Astrocyte (in vitro differentiated cells and primary cell): ENCODE measurements at regions not wholly inside any gene's neighbourhood (a gene's known extent, or its start where the extent isn't known, plus 50 kb on each side); places are given as distances from the start of the nearest gene placed in this dataset.
A peak's percentile ranks its signal among the peaks of the same experiment; 100 is the strongest.

ENCODE experiments used
- DNase-seq: peaks from one replicate; pipeline ENCODE4 v3.0.0-alpha.2; 2010; ENCODE audit warnings: low read depth
- FAIRE-seq: peaks from 2 replicates; lab custom pipeline; 2011; peaks lifted over from hg19 to GRCh38; lab: Jason Lieb, UNC
- H2AFZ ChIP-seq: 2 replicates; pipeline ENCODE4 v1.6.0; 2012; ENCODE audit warnings: low read depth, low read length, inconsistent platforms
- H3K27ac ChIP-seq: 2 replicates; pipeline ENCODE4 v1.5.1; 2011; ENCODE audit warnings: low read depth, low read length, inconsistent platforms
- H3K27me3 ChIP-seq: 2 replicates; pipeline ENCODE4 v1.6.0; 2011; ENCODE audit warnings: low read length, inconsistent platforms; ENCODE audit not compliant: insufficient read depth
- H3K36me3 ChIP-seq: 2 replicates; pipeline ENCODE4 v1.5.1; 2011; ENCODE audit warnings: low read length, inconsistent platforms; ENCODE audit not compliant: insufficient read depth
- H3K4me1 ChIP-seq: 2 replicates; pipeline ENCODE4 v1.5.1; 2011; ENCODE audit warnings: low read length, inconsistent platforms; ENCODE audit not compliant: insufficient read depth
- H3K4me2 ChIP-seq: 2 replicates; pipeline ENCODE4 v1.6.0; 2012; ENCODE audit warnings: low read length, inconsistent platforms
- H3K4me3 ChIP-seq: 2 replicates; pipeline ENCODE4 v1.5.1; 2011; ENCODE audit warnings: low read depth, mild to moderate bottlenecking, low read length, inconsistent platforms; ENCODE audit not compliant: insufficient read depth
- H3K79me2 ChIP-seq: 2 replicates; pipeline ENCODE4 v1.6.0; 2012; ENCODE audit warnings: mild to moderate bottlenecking, low read length, inconsistent platforms; ENCODE audit not compliant: insufficient read depth
- H3K9ac ChIP-seq: 2 replicates; pipeline ENCODE4 v1.6.0; 2012; ENCODE audit warnings: mild to moderate bottlenecking, low read length, inconsistent platforms
- H3K9me3 ChIP-seq: 2 replicates; pipeline ENCODE4 v1.5.1; 2012; ENCODE audit warnings: low read depth, mild to moderate bottlenecking, low read length, inconsistent platforms; ENCODE audit not compliant: insufficient read depth
- H4K20me1 ChIP-seq: 2 replicates; pipeline ENCODE4 v1.6.0; 2012; ENCODE audit warnings: low read length, inconsistent platforms; ENCODE audit not compliant: insufficient read depth
- H3K27ac Mint-ChIP-seq: one replicate; pipeline ENCODE4 v1.8.0; 2021; ENCODE audit warnings: mild to moderate bottlenecking, mixed read lengths; ENCODE audit not compliant: unreplicated experiment
- H3K27me3 Mint-ChIP-seq: one replicate; pipeline ENCODE4 v1.8.0; 2021; ENCODE audit warnings: low read depth, mixed read lengths; ENCODE audit not compliant: unreplicated experiment
- H3K36me3 Mint-ChIP-seq: one replicate; pipeline ENCODE4 v1.8.0; 2021; ENCODE audit warnings: low read depth, mixed read lengths; ENCODE audit not compliant: unreplicated experiment
- H3K4me1 Mint-ChIP-seq: one replicate; pipeline ENCODE4 v1.8.0; 2021; ENCODE audit warnings: low read depth, mixed read lengths; ENCODE audit not compliant: unreplicated experiment
- H3K4me3 Mint-ChIP-seq: one replicate; pipeline ENCODE4 v1.8.0; 2021; ENCODE audit warnings: mild to moderate bottlenecking, moderate library complexity, mixed read lengths; ENCODE audit not compliant: unreplicated experiment
- H3K9me3 Mint-ChIP-seq: one replicate; pipeline ENCODE4 v1.8.0; 2021; ENCODE audit warnings: mild to moderate bottlenecking, mixed read lengths; ENCODE audit not compliant: unreplicated experiment
- CTCF ChIP-seq: IDR thresholded peaks from 2 replicates; pipeline ENCODE4 v1.5.1; 2011; ENCODE audit warnings: low read depth, mild to moderate bottlenecking, inconsistent platforms, low read length, moderate library complexity; ENCODE audit not compliant: insufficient read depth
- EZH2 ChIP-seq: IDR thresholded peaks from 2 replicates; pipeline ENCODE4 v1.6.1; 2012; ENCODE audit warnings: mild to moderate bottlenecking, low read length, inconsistent platforms; ENCODE audit not compliant: insufficient read depth

GRCh38 chr1:185486346-185486745 lies 169.3 kb upstream of the IVNS1ABP start:
- Histone ChIP-seq H3K79me2 (no peaks in the 10 kb centered on the region), H2AFZ (no peak overlapping the region), H3K4me1 (no peaks in the 10 kb centered on the region), H3K27ac (no peak overlapping the region), H4K20me1 (no peaks in the 10 kb centered on the region), H3K9me3 (no peaks in the 10 kb centered on the region), H3K27me3 (no peaks in the 10 kb centered on the region), H3K36me3 (no peaks in the 10 kb centered on the region), H3K4me3 (no peak overlapping the region), H3K9ac (no peak overlapping the region), H3K4me2 (no peak overlapping the region)
- DNase-seq (no peak), FAIRE-seq (no peak)
- TF ChIP-seq EZH2 (no peak), CTCF (no peak)
- no peaks in the 10 kb centered on the region for H3K36me3 Mint-ChIP-seq
- H3K27ac Mint-ChIP-seq, result peak overlapping the region; percentile 56
- no peaks in the 10 kb centered on the region for H3K27me3 Mint-ChIP-seq
- H3K9me3 Mint-ChIP-seq, result no peaks in the 10 kb centered on the region
- H3K4me1 Mint-ChIP-seq, result peaks cover 36% of the 10 kb centered on the region
- no peak overlapping the region for H3K4me3 Mint-ChIP-seq

GRCh38 chr1:185483664-185484450 lies 166.8 kb upstream of the IVNS1ABP start:
- H3K9ac ChIP-seq, result no peak overlapping the region
- peak overlapping the region; percentile 11 for H2AFZ ChIP-seq
- Mint-ChIP-seq H3K4me3 (no peak overlapping the region), H3K9me3 (peaks cover 3% of the 10 kb centered on the region), H3K36me3 (no peaks in the 10 kb centered on the region), H3K27me3 (no peaks in the 10 kb centered on the region), H3K27ac (peak overlapping the region; percentile 94), H3K4me1 (peaks cover 33% of the 10 kb centered on the region)
- no peaks in the 10 kb centered on the region for H3K9me3 ChIP-seq
- H3K79me2 ChIP-seq, result no peaks in the 10 kb centered on the region
- H3K27ac ChIP-seq, result peak overlapping the region; percentile 25
- TF ChIP-seq CTCF, result no peak
- TF ChIP-seq EZH2, result no peak
- no peaks in the 10 kb centered on the region for H4K20me1 ChIP-seq
- no peak overlapping the region for H3K4me2 ChIP-seq
- H3K36me3 ChIP-seq, result no peaks in the 10 kb centered on the region
- H3K4me1 ChIP-seq, result no peaks in the 10 kb centered on the region
- H3K27me3 ChIP-seq, result no peaks in the 10 kb centered on the region
- peak; percentile 97 for FAIRE-seq
- DNase-seq, result peak; percentile 89
- no peak overlapping the region for H3K4me3 ChIP-seq

- H3K4me1 Mint-ChIP-seq, result peaks cover 28% of the 10 kb centered on the region
These were observed 166.2 kb upstream of the IVNS1ABP start for GRCh38 chr1:185483217-185483616.

More at GRCh38 chr1:185483217-185483616, 166.2 kb upstream of the IVNS1ABP start:
- no peak for FAIRE-seq
- Histone ChIP-seq H3K36me3 (no peaks in the 10 kb centered on the region), H2AFZ (no peak overlapping the region), H3K27me3 (no peaks in the 10 kb centered on the region), H4K20me1 (no peaks in the 10 kb centered on the region), H3K9me3 (no peaks in the 10 kb centered on the region), H3K9ac (no peak overlapping the region), H3K27ac (no peak overlapping the region), H3K4me3 (no peak overlapping the region), H3K79me2 (no peaks in the 10 kb centered on the region), H3K4me2 (no peak overlapping the region), H3K4me1 (no peaks in the 10 kb centered on the region)
- H3K4me3 Mint-ChIP-seq, result no peak overlapping the region
- H3K9me3 Mint-ChIP-seq, result peaks cover 3% of the 10 kb centered on the region
- no peak for DNase-seq
- H3K27ac Mint-ChIP-seq, result peak overlapping the region; percentile 94
- no peaks in the 10 kb centered on the region for H3K27me3 Mint-ChIP-seq
- no peaks in the 10 kb centered on the region for H3K36me3 Mint-ChIP-seq
- TF ChIP-seq EZH2, result no peak
- no peak for TF ChIP-seq CTCF
